SKM-1 treated with dmso at 0.1 percent for 144 hours (cell line): ENCODE measurements at regions not wholly inside any gene's neighbourhood (a gene's known extent, or its start where the extent isn't known, plus 50 kb on each side); places are given as distances from the start of the nearest gene placed in this dataset.

Experiments used
- DNase-seq: peaks from one replicate; lab custom pipeline; 2025; ENCODE audit not compliant: unreplicated experiment; lab: John Stamatoyannopoulos, UW

DNA sequence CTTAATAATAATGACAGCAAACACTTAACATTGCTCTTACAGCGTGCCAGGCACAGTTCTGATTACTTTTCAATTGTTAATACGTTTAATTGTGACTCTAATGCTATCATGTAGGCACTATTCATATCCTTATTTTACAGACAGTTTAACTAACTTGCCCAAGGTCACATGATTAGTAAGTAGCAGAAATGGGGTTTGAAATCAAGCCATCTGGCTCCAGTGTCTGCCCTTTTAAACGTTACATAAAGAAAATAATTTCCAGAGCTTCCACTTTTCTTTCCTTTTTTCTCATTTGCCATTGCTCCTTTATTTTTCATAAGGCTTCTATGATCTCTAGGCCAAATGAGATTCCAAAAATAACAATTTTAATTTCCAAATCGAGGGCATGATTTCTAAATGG lies 50.6 kb upstream of the IKZF2 start:
- DNase-seq: no peak

GRCh38 chr2:213205944-213206343 lies 54.5 kb upstream of the IKZF2 start:
- no peak for DNase-seq

- no peak for DNase-seq
Observed at GRCh38 chr2:213213186-213213585, 61.8 kb upstream of the IKZF2 start.

GRCh38 chr2:213214209-213214608 lies 62.8 kb upstream of the IKZF2 start:
- no peak for DNase-seq

GRCh38 chr2:213216461-213216860 lies 65.0 kb upstream of the IKZF2 start:
- DNase-seq: no peak

DNA sequence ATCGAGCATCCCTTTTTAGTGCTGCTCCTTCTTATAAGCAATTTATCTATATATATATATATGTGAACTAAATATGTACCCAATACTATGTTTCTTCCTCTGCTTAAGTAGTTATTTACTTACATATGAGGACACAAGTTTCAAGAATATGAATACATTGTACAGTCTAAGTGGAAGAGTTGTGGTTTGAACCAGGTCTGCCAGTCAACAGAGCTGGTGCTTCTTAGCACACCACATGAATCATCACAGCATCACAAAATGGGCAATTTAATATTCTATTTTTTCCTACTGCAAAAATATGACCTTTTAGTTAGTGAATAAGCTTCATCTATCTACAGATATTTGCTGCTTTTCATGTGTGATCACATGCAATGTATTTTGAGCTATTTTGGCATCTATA lies 64.4 kb upstream of the SPAG16 start:
- DNase-seq: no peak

DNA sequence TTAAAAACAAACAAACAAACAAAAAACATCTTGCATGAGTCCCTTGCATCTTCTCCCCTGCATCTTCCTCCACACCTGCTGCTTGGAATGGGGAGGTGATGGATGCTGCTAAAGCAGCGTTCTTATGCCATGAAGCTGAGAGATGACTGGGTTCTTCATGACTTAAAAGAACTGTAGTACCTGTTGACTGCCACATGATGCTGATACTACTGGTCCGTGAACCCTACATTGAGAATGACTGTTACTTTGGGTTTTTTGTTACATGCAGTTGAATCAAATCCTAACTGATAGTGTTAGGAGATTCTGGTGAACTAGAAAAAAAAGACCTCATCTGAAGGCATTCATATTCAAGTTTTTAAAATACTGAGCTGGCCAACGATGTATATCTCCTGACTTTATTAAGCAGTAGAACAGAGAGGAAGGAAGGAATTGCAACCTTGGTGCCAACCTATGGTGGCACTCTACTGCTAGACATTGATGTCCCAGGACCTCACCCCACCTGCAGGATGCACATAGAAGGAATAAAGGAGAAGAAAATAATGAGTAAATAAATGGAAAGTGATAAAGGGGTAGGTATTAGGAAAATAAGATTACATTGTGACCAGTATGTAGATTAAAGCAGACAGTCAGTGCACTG lies 63.2 kb upstream of the SPAG16 start:
- DNase-seq: no peak

GRCh38 chr2:213221957-213222356 lies 62.3 kb upstream of the SPAG16 start:
- no peak for DNase-seq

DNA sequence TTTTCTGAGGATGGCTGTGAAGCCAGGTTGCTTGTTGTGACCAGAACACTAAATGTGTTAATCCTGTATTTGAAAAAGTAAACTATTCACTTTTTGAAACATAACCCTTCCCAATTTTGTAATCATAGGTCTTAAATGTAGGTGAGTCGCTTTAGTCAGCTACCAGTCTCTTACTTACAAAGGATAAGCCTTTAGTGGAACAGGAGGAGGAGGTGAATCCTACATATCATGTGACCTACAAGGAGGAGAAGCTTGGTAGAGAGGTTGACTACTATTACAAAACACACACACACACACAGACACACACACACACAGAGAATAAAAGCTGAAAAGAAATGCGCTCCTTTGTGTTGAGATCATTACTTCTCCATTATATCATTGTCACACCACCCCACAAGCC lies 59.9 kb upstream of the SPAG16 start:
- no peak for DNase-seq

GRCh38 chr2:213225866-213226265 lies 58.4 kb upstream of the SPAG16 start:
- no peak for DNase-seq

DNA sequence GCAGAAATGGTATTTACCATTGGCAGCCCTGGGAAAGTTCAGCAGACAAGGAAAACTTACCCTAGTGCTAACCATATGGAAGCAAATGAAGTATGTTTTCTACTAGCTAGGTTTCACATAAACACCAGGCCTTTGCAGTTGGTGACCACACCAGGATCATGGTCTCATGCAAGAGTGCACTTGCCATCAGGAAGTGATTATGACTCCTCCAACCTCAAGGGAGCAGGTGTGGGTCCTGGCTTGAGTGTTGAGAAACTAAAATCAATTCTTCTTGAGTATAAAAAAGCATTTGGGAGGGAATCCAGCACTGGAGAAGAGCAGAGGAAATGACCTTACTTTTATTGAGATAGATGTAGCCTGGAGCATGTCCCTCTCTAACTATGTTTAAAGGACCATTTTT lies 56.8 kb upstream of the SPAG16 start:
- no peak for DNase-seq

- DNase-seq: no peak
Observed at GRCh38 chr2:213228638-213229037, 55.6 kb upstream of the SPAG16 start.

DNA sequence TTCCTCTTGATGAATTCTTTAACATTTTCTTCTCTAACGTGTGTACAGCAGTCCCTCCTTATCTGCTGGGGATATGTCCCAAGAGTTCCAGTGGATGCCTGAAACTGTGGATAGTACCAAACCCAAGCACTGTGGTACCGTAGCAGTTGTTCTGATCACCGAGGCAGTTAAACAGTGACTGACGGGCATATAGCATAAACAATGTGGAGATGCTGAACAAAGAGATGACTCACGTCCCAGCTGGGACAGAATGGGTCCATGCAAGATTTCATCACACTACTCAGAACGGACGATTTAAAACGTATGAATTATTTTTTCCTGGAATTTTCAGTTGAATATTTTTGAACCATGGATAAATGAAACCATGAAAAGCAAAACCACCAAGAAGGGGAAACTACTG lies 54.5 kb upstream of the SPAG16 start:
- DNase-seq: no peak

DNA sequence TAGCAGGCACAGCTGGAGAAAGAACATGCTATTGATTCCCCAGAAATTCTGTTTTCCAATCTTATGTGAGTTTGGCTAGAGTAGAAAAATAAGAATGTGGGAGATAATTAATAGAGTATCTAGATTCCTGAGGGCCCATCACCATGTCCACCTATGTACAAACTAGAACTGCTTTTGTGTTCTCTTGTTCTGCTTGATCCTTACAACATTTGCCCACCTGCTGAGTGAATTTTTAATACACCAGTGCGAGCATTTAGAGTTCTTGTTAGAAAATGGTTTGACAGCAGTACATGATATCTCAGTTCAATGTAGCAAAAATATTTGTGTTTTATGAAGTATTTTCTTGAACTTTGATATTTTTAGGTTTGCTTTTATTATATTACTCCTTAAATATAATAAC lies 52.3 kb upstream of the SPAG16 start:
- no peak for DNase-seq

- DNase-seq: peak; percentile 14
Observed at GRCh38 chr2:213232649-213233437, 51.4 kb upstream of the SPAG16 start.

GRCh38 chr2:213233438-213234330 lies 50.6 kb upstream of the SPAG16 start:
- no peak for DNase-seq
